ENCODE measurements at regions not wholly inside any gene's neighbourhood (a gene's known extent, or its start where the extent isn't known, plus 50 kb on each side); places are given as distances from the start of the nearest gene placed in this dataset.
"Not testable (repeated sequence)": the region's sequence is repeated elsewhere in the genome, so short reads cannot be mapped to it uniquely, and the experiment has no call there.

DNA sequence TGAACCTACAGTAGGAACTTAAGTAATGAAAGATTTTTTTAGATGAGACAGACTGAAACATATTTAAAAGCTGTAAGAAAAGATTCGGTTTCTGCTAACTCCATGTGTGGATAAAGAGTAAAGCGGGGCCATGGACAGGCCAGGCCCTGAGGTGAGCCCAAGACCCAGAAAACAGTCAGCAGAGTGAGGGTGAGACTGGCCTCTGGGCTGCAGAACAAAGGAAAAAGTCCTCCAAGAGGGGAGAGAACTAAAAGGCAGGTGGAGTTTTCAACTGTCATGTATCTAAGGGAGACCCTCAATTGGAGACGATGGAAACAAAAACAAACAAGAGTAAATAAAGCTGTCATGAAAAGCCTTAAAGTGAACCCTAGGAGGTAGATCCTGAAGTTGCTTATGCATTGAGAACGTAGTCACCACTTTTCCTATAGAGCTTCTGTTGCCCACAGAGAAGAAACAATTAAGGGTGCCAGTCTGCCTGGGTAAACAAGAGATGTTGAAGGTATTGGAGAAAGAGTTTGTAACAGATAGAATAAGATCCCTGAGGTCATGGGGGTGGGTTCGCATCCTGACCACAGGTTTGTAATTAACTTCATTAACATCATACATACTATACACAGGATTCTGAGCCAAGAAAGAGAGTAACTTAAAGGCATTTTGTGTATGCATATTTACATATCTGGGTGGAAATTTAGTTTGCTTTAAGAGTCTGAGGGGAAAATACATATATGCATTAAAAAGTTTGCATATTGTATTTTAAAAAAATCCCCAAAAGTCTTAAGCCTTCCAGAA lies 268.7 kb upstream of the PDE3A start:
- no peak for DNase-seq
- no peaks in the 10 kb centered on the region for H3K36me3 Mint-ChIP-seq (ENCODE audit: low read depth)
- H3K27me3 Mint-ChIP-seq = no peaks in the 10 kb centered on the region
- no peaks in the 10 kb centered on the region for H3K9me3 Mint-ChIP-seq
- no peak overlapping the region for H3K4me3 Mint-ChIP-seq
- ChIA-PET CTCF (no interaction called here), POLR2A (no interaction called here)
- no peak overlapping the region for H3K27ac Mint-ChIP-seq
- no peaks in the 10 kb centered on the region for H3K4me1 Mint-ChIP-seq

GRCh38 chr12:20101046-20101445 lies 267.3 kb upstream of the PDE3A start:
- no peaks in the 10 kb centered on the region for H3K9me3 Mint-ChIP-seq
- no peaks in the 10 kb centered on the region for H3K36me3 Mint-ChIP-seq (ENCODE audit: low read depth)
- no peak overlapping the region for H3K27ac Mint-ChIP-seq
- CTCF ChIA-PET = no interaction called here
- no peaks in the 10 kb centered on the region for H3K4me1 Mint-ChIP-seq
- DNase-seq = no peak
- POLR2A ChIA-PET = no interaction called here
- H3K4me3 Mint-ChIP-seq = no peak overlapping the region
- no peaks in the 10 kb centered on the region for H3K27me3 Mint-ChIP-seq

GRCh38 chr12:20105943-20106342 lies 262.4 kb upstream of the PDE3A start:
- H3K9me3 Mint-ChIP-seq = no peaks in the 10 kb centered on the region
- no peaks in the 10 kb centered on the region for H3K36me3 Mint-ChIP-seq (ENCODE audit: low read depth)
- H3K4me1 Mint-ChIP-seq = no peaks in the 10 kb centered on the region
- CTCF ChIA-PET = no interaction called here
- no peak overlapping the region for H3K27ac Mint-ChIP-seq
- H3K4me3 Mint-ChIP-seq = no peak overlapping the region
- DNase-seq = no peak
- POLR2A ChIA-PET = no interaction called here
- no peaks in the 10 kb centered on the region for H3K27me3 Mint-ChIP-seq

DNA sequence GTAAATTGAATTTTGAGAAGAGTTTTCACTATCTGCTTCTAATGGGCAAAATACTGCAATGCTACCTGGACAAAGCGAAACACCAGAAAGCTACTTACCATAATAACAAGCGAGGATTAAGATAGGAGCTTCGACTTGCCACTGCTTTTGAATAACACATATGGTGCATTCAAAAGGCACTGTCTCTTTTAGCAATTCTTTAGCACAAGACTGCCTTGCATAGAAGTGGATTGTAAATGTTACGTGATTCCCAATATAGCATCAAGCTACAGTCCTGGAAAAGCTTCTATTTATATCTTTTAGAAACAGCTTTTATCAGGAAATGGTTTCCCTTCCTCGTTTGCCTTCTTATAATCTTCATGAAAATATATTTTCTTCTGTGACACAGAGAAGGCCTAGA lies 258.7 kb upstream of the PDE3A start:
- Mint-ChIP-seq H3K4me3 (no peak overlapping the region), H3K36me3 (ENCODE audit: low read depth) (no peaks in the 10 kb centered on the region), H3K4me1 (no peaks in the 10 kb centered on the region), H3K9me3 (no peaks in the 10 kb centered on the region), H3K27me3 (no peaks in the 10 kb centered on the region), H3K27ac (no peak overlapping the region)
- ChIA-PET CTCF (no interaction called here), POLR2A (no interaction called here)
- DNase-seq = no peak

GRCh38 chr12:20115371-20115770 lies 253.0 kb upstream of the PDE3A start:
- H3K9me3 Mint-ChIP-seq; H3K27me3 Mint-ChIP-seq; DNase-seq; H3K27ac Mint-ChIP-seq; POLR2A ChIA-PET; CTCF ChIA-PET; H3K4me1 Mint-ChIP-seq; H3K36me3 Mint-ChIP-seq (ENCODE audit: low read depth); H3K4me3 Mint-ChIP-seq: not testable (repeated sequence)

GRCh38 chr12:20119596-20120402 lies 248.5 kb upstream of the PDE3A start:
- H3K27me3 Mint-ChIP-seq = no peaks in the 10 kb centered on the region
- no peak overlapping the region for H3K4me3 Mint-ChIP-seq
- ChIA-PET POLR2A (no interaction called here), CTCF (no interaction called here)
- H3K36me3 Mint-ChIP-seq (ENCODE audit: low read depth) = no peaks in the 10 kb centered on the region
- no peak overlapping the region for H3K27ac Mint-ChIP-seq
- DNase-seq = no peak
- no peaks in the 10 kb centered on the region for H3K4me1 Mint-ChIP-seq
- no peaks in the 10 kb centered on the region for H3K9me3 Mint-ChIP-seq

GRCh38 chr12:20120403-20120725 lies 248.0 kb upstream of the PDE3A start:
- DNase-seq = no peak
- H3K36me3 Mint-ChIP-seq (ENCODE audit: low read depth) = no peaks in the 10 kb centered on the region

GRCh38 chr12:20122274-20122673 lies 246.1 kb upstream of the PDE3A start:
- CTCF ChIA-PET = no interaction called here
- no peak for DNase-seq
- no peaks in the 10 kb centered on the region for H3K4me1 Mint-ChIP-seq
- no peak overlapping the region for H3K27ac Mint-ChIP-seq
- H3K27me3 Mint-ChIP-seq = no peaks in the 10 kb centered on the region
- no peak overlapping the region for H3K4me3 Mint-ChIP-seq
- POLR2A ChIA-PET = no interaction called here
- H3K9me3 Mint-ChIP-seq = no peaks in the 10 kb centered on the region
- H3K36me3 Mint-ChIP-seq (ENCODE audit: low read depth) = no peaks in the 10 kb centered on the region

More at GRCh38 chr12:20120403-20120725, 248.0 kb upstream of the PDE3A start:
- Mint-ChIP-seq H3K4me3 (no peak overlapping the region), H3K27me3 (no peaks in the 10 kb centered on the region), H3K9me3 (no peaks in the 10 kb centered on the region), H3K27ac (no peak overlapping the region), H3K4me1 (no peaks in the 10 kb centered on the region)
- ChIA-PET CTCF (no interaction called here), POLR2A (no interaction called here)

DNA sequence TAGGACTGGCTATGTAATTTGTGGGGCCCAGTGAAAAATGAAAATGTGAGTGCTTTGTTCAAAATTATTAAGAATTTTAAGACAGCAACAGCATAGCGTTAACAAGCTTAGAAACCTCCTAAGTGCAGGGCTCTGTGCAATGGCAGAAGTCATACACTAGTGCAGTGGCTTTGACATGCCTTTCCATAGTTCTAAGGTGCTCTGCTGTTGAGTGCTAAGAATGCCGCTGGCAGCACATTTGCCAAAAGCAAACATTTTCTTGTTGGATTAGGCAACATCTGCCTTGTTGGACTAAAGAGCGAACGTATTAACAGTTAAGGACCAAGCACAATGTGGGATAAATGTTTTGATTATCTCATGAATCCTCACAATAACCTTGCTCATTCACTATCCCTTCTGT lies 244.9 kb upstream of the PDE3A start:
- no peak overlapping the region for H3K27ac Mint-ChIP-seq
- no peaks in the 10 kb centered on the region for H3K36me3 Mint-ChIP-seq (ENCODE audit: low read depth)
- H3K27me3 Mint-ChIP-seq = no peaks in the 10 kb centered on the region
- CTCF ChIA-PET = no interaction called here
- H3K4me3 Mint-ChIP-seq = no peak overlapping the region
- POLR2A ChIA-PET = no interaction called here
- H3K4me1 Mint-ChIP-seq = no peaks in the 10 kb centered on the region
- H3K9me3 Mint-ChIP-seq = no peaks in the 10 kb centered on the region
- DNase-seq = no peak

DNA sequence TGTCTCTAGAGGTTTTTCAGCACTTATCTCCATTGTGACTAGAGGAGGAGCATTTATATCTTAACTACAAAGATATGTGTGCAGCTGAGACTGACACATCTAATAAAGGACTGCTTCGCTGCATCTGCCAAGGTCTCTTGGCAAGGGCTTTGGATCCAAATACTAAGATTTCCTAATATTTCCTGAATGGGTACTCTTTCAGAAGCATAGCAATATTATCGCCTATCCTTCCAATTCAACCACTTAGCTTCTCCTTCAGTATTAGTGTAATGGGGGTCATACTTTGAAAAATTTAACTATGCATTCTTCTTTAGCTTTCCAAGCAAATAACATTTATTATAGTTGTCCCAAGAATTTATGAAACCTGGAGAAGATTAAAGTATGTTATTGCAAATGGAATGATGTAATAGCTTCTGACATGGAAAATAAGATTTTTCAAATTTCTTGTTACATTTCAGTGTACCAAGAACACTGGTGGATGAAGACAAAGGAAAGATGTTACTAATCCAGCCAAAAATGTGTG lies 243.0 kb upstream of the PDE3A start:
- H3K4me3 Mint-ChIP-seq = no peak overlapping the region
- no peaks in the 10 kb centered on the region for H3K4me1 Mint-ChIP-seq
- DNase-seq = no peak
- H3K27ac Mint-ChIP-seq = no peak overlapping the region
- ChIA-PET POLR2A (no interaction called here), CTCF (no interaction called here)
- H3K27me3 Mint-ChIP-seq = no peaks in the 10 kb centered on the region
- H3K36me3 Mint-ChIP-seq (ENCODE audit: low read depth) = no peaks in the 10 kb centered on the region
- no peaks in the 10 kb centered on the region for H3K9me3 Mint-ChIP-seq

DNA sequence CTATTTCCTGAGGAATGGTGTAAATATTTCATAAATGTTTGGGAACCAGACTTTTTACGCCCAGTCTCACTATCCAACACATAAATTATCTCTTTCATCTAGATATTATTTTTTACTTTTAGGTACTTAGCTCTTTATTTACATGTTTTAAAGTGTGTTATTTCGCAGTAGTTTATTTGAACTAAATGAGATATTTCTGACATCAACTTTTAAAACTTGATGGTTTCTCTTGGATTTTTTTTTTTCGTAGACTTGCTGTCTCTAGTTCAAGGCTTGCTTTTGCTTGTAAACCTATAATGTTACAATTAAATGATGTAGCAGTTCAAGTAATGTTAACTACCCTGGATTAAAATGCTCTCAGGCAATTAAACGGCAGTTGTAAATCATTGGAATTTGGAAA lies 241.7 kb upstream of the PDE3A start:
- POLR2A ChIA-PET = no interaction called here
- Mint-ChIP-seq H3K4me1 (no peaks in the 10 kb centered on the region), H3K27me3 (no peaks in the 10 kb centered on the region), H3K27ac (no peak overlapping the region), H3K4me3 (no peak overlapping the region), H3K36me3 (ENCODE audit: low read depth) (no peaks in the 10 kb centered on the region), H3K9me3 (no peaks in the 10 kb centered on the region)
- DNase-seq = no peak
- CTCF ChIA-PET = no interaction called here

DNA sequence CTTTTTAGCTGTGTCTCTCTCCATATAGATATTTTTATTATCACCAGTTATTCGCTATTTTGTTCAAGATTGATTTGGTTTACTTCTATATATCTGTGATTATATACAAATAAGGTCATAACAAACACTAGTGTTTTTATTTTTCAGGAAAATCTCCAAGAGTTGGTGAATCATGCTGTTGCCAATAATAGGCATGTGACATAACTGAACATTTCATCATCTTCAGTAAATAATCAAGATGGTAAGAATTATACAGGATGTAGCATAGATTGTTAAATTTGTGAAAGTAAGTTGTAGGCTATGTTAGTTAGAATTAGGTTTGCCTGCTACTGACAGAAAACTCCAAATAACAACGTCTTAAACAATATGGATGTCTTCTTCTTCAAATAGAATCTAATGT lies 240.9 kb upstream of the PDE3A start:
- no peak for DNase-seq
- POLR2A ChIA-PET = no interaction called here
- H3K9me3 Mint-ChIP-seq = no peaks in the 10 kb centered on the region
- H3K4me1 Mint-ChIP-seq = no peaks in the 10 kb centered on the region
- no peaks in the 10 kb centered on the region for H3K36me3 Mint-ChIP-seq (ENCODE audit: low read depth)
- no peak overlapping the region for H3K4me3 Mint-ChIP-seq
- CTCF ChIA-PET = no interaction called here
- H3K27me3 Mint-ChIP-seq = no peaks in the 10 kb centered on the region
- no peak overlapping the region for H3K27ac Mint-ChIP-seq

DNA sequence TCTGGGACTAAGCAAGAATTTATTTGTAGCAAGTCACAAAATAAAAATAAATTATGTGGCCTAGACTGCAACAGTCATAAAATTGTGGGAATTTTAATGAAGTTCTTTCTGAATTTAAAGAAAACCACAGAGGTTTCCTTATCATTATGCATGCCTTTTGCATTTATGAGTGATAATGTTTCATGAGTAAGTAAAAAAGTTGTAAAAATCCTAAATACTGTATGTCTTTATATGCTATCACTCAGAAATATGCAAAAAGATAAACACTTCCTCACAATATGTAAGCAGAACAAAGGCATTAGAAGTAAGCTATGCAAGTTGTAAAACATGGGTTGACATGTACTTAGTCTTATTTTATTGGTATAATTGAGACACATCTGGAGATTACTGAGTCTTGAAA lies 239.4 kb upstream of the PDE3A start:
- no peaks in the 10 kb centered on the region for H3K27me3 Mint-ChIP-seq
- no peaks in the 10 kb centered on the region for H3K4me1 Mint-ChIP-seq
- ChIA-PET POLR2A (no interaction called here), CTCF (no interaction called here)
- H3K27ac Mint-ChIP-seq = no peak overlapping the region
- H3K4me3 Mint-ChIP-seq = no peak overlapping the region
- H3K36me3 Mint-ChIP-seq (ENCODE audit: low read depth) = no peaks in the 10 kb centered on the region
- no peak for DNase-seq
- H3K9me3 Mint-ChIP-seq = no peaks in the 10 kb centered on the region

DNA sequence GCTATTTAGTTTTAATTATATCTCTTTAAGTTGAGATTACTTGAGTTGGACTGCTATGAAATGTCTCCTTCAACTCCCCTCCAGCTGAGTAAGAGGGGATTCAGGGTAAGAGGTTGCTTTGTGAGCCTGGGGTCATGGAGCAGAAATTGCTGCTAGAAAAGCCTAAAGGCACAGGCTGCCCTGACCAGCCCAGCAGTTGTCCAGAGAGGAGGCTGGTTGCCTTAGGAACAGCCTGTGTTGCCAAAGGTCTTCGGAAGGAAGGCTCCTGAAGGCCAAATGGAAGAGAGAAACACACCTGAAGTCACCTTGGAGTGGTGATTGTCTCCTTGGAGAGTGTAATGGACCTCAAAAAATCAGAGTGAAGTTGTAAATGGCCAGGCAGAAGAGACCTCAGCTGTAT lies 235.5 kb upstream of the PDE3A start:
- no peak overlapping the region for H3K4me3 Mint-ChIP-seq
- POLR2A ChIA-PET = no interaction called here
- no peak for DNase-seq
- H3K27ac Mint-ChIP-seq = no peak overlapping the region
- no peaks in the 10 kb centered on the region for H3K36me3 Mint-ChIP-seq (ENCODE audit: low read depth)
- H3K4me1 Mint-ChIP-seq = no peaks in the 10 kb centered on the region
- H3K27me3 Mint-ChIP-seq = no peaks in the 10 kb centered on the region
- H3K9me3 Mint-ChIP-seq = no peaks in the 10 kb centered on the region
- CTCF ChIA-PET = no interaction called here
